ENCODE measurements at regions not wholly inside any gene's neighbourhood (a gene's known extent, or its start where the extent isn't known, plus 50 kb on each side); places are given as distances from the start of the nearest gene placed in this dataset.

GRCh38 chr9:75239176-75239575, 150.9 kb downstream of the OSTF1 start:
- TF ChIP-seq REST (IDR thresholded peaks at IDR 0.05; ENCODE audit: borderline replicate concordance) = no peak
- TF ChIP-seq CTCF (IDR thresholded peaks at IDR 0.05; ENCODE audit: poor library complexity, severe bottlenecking) = no peak
- no peak for TF ChIP-seq TAF1 (IDR thresholded peaks at IDR 0.05; ENCODE audit: low read depth)
- TF ChIP-seq RAD21 (conservative IDR thresholded peaks at IDR 0.05) = no peak
